ENCODE measurements at regions not wholly inside any gene's neighbourhood (a gene's known extent, or its start where the extent isn't known, plus 50 kb on each side); places are given as distances from the start of the nearest gene placed in this dataset.
A peak's percentile ranks its signal among the peaks of the same experiment; 100 is the strongest.
"Not testable (repeated sequence)": the region's sequence is repeated elsewhere in the genome, so short reads cannot be mapped to it uniquely, and the experiment has no call there.

- H3K4me3 ChIP-seq (ENCODE audit: low read depth, low read length), result no peak overlapping the region
- DNase-seq (ENCODE audit: low read depth), result no peak
- TF ChIP-seq CTCF (IDR thresholded peaks at IDR 0.05; ENCODE audit: insufficient read depth, low read length), result no peak
Observed at GRCh38 chr3:17820704-17821103, 78.3 kb upstream of the TBC1D5 start.

DNA sequence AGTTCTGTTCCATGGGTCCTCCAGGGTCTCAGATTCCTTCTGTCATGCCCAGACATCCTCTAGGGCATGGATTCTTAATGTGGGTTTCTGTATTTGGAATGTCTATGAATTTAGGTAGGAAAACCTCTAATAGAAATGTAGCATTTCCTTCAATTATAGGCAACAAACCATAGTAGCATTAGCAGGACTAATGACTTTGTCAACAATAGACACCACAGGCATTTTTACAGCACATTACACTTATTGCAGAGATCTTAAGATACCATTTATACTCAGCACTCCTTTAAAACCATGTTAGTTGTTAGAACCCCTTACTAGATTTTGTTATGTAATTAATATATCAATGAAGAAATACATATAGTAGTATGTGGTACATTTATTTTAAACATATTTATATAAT is 77.8 kb upstream of the TBC1D5 start:
- no peak for DNase-seq (ENCODE audit: low read depth)
- no peak for TF ChIP-seq CTCF (IDR thresholded peaks at IDR 0.05; ENCODE audit: insufficient read depth, low read length)
- no peak overlapping the region for H3K4me3 ChIP-seq (ENCODE audit: low read depth, low read length)

DNA sequence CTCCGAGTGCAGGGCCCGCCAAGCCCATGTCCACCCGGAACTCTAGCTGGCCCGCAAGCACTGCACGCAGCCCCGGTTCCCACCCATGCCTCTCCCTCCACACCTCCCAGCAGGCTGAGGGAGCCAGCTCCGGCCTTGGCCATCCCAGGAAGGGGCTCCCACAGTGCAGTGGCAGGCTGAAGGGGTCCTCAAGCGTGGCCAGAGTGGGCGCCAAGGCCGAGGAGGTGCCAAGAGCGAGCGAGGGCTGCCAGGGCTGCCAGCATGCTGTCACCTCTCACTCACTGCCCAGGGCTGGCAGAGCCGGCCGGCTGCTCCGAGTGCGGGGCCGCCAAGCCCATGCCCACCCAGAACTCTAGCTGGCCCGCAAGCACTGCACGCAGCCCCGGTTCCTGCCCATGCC is 75.5 kb upstream of the TBC1D5 start:
- not testable (repeated sequence) for DNase-seq (ENCODE audit: low read depth); H3K4me3 ChIP-seq (ENCODE audit: low read depth, low read length)

- DNase-seq (ENCODE audit: low read depth), result no peak
- TF ChIP-seq CTCF (IDR thresholded peaks at IDR 0.05; ENCODE audit: insufficient read depth, low read length), result no peak
Observed at GRCh38 chr3:17817545-17817944, 75.1 kb upstream of the TBC1D5 start.

DNA sequence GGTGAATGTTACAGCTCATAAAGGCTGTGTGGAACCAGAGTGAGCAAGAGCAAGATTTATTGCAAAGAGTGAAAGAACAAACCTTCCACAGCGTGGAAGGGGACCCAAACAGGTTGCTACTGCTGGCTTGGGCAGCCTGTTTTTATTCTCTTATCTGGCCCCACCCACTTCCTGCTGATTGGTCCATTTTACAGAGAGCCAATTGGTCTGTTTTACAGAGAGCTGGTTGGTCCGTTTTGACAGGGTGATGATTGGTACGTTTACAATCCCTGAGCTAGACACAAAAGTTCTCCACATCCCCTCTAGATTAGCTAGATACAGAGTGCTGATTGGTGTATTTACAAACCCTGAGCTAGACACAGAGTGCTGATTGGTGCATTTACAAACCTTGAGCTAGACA is 74.4 kb upstream of the TBC1D5 start:
- not testable (repeated sequence) for H3K4me3 ChIP-seq (ENCODE audit: low read depth, low read length); DNase-seq (ENCODE audit: low read depth)

More at GRCh38 chr3:17817545-17817944, 75.1 kb upstream of the TBC1D5 start:
- no peak overlapping the region for H3K4me3 ChIP-seq (ENCODE audit: low read depth, low read length)

DNA sequence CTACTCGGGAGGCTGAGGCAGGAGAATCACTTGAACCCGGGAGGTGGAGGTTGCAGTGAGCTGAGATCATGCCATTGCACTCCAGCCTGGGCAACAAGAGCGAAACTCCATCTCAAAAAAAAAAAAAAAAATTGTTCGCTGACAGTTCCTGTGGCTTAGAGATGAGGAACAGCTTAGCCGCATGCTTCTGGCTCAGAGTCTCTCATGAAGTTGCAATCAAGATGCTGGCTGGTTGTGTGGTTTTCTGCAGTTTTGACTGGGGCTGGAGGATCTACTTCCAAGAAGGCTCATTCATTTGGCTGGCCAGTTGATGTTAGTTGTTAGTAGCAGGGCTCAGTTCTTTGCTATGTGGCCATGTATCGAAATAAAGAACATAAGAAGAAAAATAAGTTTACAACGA is 69.9 kb upstream of the TBC1D5 start:
- not testable (repeated sequence) for DNase-seq (ENCODE audit: low read depth); H3K4me3 ChIP-seq (ENCODE audit: low read depth, low read length)

DNA sequence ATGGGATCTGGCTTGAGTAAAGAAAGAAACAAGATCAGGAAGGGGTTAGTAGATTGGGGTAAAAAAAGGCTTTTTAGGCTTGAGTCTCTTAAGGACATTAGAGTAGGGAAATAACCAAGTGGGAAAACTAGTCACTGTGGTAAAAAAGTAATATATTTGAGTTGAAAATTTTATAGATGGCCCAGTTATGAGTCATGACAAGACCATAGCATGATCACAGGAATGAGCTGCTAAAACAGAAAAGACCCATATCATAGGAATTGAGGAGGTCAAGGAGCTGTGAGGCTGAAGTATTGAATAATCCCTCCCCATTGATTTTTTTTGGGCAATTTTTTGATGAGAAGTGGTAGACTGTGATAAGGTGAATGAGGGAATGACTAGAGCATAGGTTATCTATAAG is 69.2 kb upstream of the TBC1D5 start:
- no peak for DNase-seq (ENCODE audit: low read depth)
- no peak for TF ChIP-seq CTCF (IDR thresholded peaks at IDR 0.05; ENCODE audit: insufficient read depth, low read length)
- no peak overlapping the region for H3K4me3 ChIP-seq (ENCODE audit: low read depth, low read length)

DNA sequence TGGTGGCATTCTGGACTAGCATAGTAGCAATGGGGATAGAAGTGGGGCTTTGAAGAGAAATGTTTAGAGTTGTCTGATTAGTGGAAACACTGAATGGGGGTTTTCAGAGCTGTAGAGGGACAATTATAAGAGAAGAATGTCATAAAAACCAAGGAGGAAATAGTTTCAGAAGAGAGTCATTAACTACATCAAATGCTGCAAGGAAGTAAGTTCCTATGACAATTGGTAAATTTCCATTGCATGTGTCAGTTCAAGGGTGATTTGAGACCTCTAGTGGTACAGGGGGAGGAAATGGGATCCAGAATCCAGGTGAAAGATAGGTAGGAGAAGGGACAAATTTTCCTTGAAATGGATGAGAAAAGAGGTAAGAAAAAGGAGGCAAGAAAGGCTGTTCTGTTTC is 68.3 kb upstream of the TBC1D5 start:
- no peak for TF ChIP-seq CTCF (IDR thresholded peaks at IDR 0.05; ENCODE audit: insufficient read depth, low read length)
- H3K4me3 ChIP-seq (ENCODE audit: low read depth, low read length), result no peak overlapping the region
- peak; percentile 20 for DNase-seq (ENCODE audit: low read depth)

DNA sequence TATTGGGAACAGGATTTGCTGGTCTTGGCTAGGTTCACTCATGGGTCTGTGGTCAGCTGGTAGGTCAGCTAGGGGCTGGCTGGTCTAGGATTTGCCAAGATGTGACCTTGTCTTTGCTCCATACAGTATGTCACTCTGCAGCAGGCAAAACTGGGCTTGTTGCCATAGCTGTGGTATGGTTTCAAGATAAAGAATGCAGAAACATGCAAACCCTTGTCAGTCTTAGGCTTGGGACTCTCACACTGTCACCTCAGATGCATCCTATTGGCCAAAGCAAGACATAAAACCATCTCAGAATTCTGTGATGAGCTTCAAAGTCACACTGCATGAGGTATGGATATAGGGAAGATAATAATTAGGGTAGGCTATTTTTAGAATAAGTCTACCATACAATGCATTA is 66.6 kb upstream of the TBC1D5 start:
- no peak overlapping the region for H3K4me3 ChIP-seq (ENCODE audit: low read depth, low read length)
- peak; percentile 19 for DNase-seq (ENCODE audit: low read depth)
- TF ChIP-seq CTCF (IDR thresholded peaks at IDR 0.05; ENCODE audit: insufficient read depth, low read length), result no peak
